ENCODE measurements at regions not wholly inside any gene's neighbourhood (a gene's known extent, or its start where the extent isn't known, plus 50 kb on each side); places are given as distances from the start of the nearest gene placed in this dataset.

DNA sequence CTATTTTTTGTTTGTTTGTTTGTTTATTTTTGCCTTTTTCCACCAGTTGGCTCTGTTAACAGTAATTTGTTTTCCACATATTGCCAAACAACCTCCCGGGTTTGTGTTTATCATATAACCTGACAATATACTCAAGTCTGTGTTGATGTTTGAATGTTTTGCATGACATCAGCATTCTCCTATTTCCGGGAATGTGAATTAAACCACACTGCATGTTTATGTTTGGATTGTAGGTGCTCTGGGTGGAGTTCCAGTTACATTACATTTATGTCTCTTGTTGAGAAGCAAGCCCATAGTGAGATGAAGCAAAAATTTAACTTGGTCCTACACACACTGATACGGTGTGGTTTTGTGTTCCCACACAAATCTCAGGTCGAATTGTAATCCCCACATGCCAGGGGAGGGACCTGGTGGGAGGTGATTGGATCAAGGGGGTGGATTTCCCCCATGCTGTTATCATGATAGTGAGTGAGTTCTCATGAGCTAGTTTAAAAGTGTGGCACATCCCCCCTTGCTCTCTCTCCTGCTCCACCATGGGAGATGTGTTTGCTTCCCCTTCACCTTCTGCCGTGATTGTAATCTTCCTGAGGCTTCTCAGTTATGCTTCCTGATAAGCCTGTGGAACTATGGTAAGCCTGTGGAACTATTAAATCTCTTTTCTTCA, 54.4 kb upstream of the CLNK start:
- TF ChIP-seq, protein P1, sequence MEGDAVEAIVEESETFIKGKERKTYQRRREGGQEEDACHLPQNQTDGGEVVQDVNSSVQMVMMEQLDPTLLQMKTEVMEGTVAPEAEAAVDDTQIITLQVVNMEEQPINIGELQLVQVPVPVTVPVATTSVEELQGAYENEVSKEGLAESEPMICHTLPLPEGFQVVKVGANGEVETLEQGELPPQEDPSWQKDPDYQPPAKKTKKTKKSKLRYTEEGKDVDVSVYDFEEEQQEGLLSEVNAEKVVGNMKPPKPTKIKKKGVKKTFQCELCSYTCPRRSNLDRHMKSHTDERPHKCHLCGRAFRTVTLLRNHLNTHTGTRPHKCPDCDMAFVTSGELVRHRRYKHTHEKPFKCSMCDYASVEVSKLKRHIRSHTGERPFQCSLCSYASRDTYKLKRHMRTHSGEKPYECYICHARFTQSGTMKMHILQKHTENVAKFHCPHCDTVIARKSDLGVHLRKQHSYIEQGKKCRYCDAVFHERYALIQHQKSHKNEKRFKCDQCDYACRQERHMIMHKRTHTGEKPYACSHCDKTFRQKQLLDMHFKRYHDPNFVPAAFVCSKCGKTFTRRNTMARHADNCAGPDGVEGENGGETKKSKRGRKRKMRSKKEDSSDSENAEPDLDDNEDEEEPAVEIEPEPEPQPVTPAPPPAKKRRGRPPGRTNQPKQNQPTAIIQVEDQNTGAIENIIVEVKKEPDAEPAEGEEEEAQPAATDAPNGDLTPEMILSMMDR (IDR thresholded peaks at IDR 0.05) = no peak
- TF ChIP-seq POLR2A (IDR thresholded peaks at IDR 0.05) = no peak
